ENCODE measurements at regions not wholly inside any gene's neighbourhood (a gene's known extent, or its start where the extent isn't known, plus 50 kb on each side); places are given as distances from the start of the nearest gene placed in this dataset.
A peak's percentile ranks its signal among the peaks of the same experiment; 100 is the strongest.

DNA sequence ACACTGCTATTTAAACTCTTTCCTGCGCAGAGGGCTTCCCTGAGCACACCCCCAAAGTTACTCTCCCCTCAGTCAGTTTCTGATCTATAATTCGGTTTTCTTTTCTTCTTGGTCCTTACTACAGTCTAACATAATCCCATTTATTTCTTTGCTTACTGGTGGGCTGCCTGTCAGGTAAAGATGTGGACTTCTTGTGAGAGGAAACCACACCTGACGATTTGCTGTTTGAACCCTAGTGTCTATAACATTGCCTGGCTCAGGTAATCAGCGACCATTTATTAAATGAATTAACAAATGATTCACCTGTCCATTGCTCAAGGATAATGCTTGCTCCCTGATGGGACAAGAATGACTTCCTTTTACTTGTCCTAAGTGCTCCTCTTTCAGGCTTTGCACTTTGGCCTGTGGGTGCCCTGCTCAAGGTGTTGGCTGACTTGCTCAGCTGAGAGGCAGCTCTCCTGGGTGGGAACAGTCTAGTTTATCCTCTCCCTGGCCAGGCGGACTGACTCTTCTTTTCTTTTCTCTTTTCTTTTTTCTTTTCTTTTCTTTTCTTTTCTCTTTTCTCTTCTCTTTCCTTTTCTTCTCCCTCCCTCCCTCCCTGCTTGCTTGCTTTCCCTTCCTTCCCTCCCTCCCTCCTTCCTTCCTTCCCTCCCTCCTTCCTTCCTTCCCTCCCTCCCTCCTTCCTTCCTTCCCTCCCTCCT, 233.1 kb downstream of the BCAS1 start:
- DNase-seq (ENCODE audit: low spot score), result no peak

DNA sequence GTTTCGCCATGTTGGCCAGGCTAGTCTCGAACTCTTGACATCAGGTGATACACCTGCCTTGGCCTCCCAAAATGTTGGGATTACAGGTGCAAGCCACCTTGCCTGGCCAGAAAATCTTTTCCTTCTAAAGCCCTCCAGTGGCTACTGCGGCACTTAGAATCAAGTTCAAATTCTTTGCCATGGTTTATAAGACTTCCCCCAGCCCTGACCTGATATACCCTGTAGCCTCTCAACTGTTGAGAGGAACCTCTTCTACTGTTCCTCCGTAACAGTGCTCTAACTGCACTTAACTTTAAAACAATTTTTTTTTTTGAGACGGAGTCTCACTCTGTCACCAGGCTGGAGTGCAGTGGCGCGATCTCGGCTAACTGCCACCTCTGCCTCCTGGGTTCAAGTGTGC, 235.6 kb downstream of the BCAS1 start:
- no peak for DNase-seq (ENCODE audit: low spot score)

DNA sequence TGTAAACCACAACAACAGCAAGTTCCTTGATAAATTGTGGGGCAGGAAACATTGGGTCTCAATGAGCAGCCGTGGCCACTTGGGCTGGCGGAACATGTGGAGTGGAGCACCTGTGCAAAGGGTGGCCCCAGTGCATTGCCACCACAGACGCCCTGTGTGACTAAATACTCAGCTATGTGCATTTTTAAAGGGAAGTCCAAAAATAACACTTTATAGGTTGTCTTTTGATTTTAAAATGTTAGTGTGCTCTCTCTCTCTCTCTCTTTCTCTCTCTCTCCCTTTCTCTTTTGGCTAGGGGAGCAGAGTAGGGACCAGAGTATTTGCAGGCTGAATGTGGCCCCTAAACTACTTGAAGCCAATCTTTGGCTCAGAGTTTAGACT, 236.3 kb downstream of the BCAS1 start:
- DNase-seq (ENCODE audit: low spot score), result no peak

DNA sequence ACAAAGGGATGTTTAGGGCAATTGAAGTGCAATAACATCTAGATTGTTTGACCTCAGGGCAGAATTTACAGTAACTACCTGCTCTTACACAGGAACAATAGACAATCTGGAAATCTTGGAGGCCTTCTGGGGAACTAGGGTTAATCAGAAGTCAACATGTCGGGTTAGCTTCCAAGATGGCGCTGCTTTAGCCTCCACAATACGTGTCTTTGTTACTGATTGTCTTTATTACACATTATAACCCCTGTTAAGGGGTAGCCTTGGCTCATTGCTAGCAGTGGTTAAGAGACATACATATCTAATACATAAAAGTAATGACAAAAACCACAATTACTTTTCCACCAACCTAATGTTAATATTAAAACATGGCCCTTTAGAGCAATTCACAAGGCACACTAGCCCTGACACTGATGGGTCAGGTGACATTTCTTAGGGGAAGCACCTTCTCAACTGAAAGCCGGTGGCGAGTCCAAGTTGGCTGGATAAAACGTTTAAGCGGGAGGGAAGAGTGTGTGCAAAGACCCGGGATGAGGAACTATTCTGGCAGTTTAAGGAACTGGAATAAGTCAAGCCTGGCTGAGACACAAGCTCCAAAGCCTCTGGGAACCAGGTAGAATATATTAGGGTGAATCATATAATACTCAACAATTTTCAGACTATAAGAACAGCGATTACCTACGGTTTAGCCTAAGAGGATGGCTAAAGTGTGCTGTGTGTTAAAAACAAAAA, 236.9 kb downstream of the BCAS1 start:
- no peak for DNase-seq (ENCODE audit: low spot score)

- DNase-seq (ENCODE audit: low spot score), result no peak
Observed at GRCh38 chr20:53832499-53832898, 237.9 kb downstream of the BCAS1 start.

DNA sequence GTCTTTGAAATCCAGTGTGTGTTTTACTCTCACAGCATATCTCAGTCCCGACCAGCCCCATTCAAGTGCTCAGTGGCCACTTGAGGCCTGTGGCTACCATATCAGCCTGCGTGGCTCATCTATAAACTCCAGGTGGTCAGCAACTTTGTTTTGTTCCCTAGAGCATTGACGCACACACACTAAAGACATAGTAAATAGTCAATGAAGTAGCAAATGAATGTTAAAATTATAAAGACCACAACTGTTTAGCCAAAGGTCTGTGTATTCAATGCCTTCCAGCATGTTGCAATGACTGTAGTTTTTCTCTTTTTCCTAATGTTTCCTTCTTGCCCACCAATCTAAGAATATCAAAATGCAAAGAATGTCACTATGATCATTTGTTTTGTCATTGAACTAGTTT, 238.2 kb upstream of the ZNF217 start:
- no peak for DNase-seq (ENCODE audit: low spot score)

GRCh38 chr20:53831228-53831627, 237.6 kb upstream of the ZNF217 start:
- no peak for DNase-seq (ENCODE audit: low spot score)

GRCh38 chr20:53829724-53830521, 236.3 kb upstream of the ZNF217 start:
- DNase-seq (ENCODE audit: low spot score), result peak; percentile 23

DNA sequence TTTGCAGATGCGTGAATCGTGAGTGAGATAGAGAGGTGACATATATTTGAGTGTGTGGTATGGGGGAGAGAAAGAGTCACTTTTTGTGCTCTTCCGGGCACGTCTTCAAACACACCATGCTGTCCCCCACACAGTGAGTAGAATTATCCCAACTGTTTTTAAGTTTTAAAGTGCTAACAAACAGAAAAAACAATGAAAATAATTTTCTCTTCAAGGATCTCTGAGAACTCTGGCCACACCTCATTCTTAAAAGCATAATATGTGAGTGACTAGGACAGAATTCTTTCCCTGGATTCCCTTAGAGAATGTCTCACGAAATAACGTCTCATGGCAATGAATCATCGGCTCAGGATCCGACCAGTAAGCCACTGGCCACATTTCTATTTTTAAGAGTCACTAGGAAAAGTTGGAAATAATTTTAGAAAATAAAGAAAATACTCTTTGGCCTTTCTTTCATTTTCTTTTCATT, 235.7 kb upstream of the ZNF217 start:
- DNase-seq (ENCODE audit: low spot score), result peak; percentile 83

- DNase-seq (ENCODE audit: low spot score), result peak; percentile 71
Observed at GRCh38 chr20:53828682-53829254, 235.1 kb upstream of the ZNF217 start.

GRCh38 chr20:53828088-53828681, 234.5 kb upstream of the ZNF217 start:
- peak; percentile 58 for DNase-seq (ENCODE audit: low spot score)

- no peak for DNase-seq (ENCODE audit: low spot score)
Observed at GRCh38 chr20:53827292-53828087, 233.9 kb upstream of the ZNF217 start.

DNA sequence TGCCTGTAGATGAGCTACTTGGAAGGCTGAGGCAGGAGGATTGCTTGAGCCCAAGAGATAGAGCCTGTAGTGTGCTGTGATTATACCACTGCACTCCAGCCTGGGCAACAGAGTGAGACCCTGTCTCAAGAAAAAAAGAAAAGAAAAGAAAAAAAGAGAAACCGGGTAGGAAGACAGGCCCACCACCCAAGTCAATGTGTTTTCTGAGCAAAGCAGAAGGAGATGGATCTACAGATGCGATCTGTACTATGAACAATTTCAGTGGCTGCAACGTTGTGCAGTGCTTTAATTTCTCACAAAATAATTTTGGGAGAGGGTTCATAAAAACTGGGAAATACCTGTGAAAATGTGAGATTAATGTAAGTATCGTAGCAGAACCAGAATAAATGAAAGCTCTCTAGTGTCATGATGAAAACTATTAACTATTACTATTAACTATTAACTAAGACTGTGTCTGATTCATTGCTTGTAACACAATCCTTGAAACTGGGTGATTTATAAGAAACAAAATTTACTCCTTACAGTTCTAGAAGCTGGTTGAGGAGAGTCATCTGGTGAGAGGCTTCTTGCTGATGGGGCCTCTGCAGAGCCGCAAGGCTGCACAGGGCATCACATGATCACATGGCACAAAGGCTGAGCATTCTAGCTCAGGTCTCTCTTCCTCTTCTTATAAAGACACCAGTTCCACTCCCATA, 233.1 kb upstream of the ZNF217 start:
- DNase-seq (ENCODE audit: low spot score), result no peak

GRCh38 chr20:53826090-53826489, 232.5 kb upstream of the ZNF217 start:
- no peak for DNase-seq (ENCODE audit: low spot score)

DNA sequence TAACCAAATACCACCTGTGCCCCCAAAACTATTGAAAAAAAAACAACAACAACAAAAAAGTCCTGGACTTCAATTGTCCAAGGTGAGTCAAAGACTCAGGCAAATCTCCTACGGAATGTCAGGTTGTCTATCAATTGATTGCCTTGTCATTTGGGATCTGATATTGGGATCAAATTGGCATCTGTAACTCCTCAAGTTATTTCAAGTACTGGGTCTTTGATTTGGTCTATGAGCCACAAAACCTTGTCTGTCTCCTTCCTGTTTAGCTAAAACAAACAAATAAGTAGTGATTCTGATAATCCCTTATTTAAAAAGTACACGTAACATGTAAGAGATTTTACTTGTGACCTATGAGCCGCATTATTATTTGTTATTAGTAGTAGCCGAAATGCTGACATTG, 231.6 kb upstream of the ZNF217 start:
- DNase-seq (ENCODE audit: low spot score), result no peak

DNA sequence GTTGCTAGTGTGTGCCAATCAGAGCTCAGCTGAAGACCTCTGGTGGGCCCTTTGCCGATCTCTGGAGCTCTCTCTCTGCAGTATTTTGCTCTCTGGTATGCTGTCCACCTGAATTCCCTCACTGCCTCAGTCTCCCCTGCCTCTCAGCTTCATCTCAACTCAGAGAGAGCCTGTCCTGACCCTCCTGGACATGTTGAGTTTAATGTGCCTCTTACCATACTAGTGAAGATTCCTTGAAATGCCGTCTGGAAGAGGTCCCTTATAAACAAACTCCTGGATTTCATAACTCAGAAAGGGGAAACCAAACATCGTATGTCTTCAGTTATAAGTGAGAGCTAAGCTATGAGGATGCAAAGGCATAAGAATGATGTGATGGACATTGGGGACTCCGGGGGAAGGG, 231.1 kb upstream of the ZNF217 start:
- no peak for DNase-seq (ENCODE audit: low spot score)

DNA sequence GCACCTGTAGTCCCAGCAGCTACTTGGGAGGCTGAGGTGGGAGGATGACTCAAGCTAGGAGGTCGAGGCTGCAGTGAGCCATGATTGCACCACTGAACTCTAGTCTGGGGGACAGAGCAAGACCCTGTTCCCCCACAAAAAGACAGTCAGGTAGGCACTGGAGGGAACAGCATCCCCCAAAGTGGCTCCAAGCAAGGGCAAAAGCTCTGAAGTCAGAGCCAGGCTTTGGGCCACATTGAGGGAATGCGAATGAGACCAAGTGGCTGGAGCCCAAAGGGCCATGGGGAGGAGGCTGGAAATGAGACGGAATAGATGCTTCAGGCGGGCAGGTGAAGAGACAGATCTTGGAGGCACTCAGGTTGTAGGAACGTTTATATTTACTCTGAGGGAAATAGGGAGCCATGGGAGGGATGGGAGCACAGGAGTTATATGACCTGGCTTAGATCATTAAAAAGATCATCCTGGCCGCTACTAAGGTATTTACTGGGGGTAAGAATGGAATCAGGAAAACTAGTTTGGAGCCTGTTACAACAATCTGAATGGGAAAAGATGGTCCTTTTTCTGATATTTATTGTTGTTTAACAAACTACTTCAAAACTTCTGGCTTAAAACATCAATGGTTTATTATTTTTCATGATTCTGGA, 229.6 kb upstream of the ZNF217 start:
- no peak for DNase-seq (ENCODE audit: low spot score)

DNA sequence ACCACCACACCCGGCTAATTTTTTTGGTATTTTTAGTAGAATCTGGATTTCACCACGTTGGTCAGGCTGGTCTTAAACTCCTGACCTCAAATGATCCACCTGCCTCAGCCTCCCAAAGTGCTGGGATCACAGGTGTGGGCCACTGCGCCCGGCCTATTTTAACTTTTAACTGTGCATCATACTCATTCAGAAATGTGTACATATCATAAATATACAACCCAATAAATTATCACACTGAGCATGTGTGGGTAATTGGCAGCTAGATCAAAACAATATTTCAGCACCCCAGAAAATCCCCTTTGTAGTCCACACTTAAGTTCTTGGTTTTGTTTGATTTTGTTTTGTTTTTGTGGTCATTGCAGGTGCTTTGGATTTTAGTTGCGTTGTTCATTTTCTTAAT, 228.9 kb upstream of the ZNF217 start:
- DNase-seq (ENCODE audit: low spot score), result no peak

GRCh38 chr20:53819973-53820451, 226.4 kb upstream of the ZNF217 start:
- no peak for DNase-seq (ENCODE audit: low spot score)

All from AG20443 (cell line).